ENCODE measurements at regions not wholly inside any gene's neighbourhood (a gene's known extent, or its start where the extent isn't known, plus 50 kb on each side); places are given as distances from the start of the nearest gene placed in this dataset.

GRCh38 chr10:24034571-24034970 is 174.4 kb upstream of the KIAA1217 start:
- DNase-seq (ENCODE audit: low read depth) = no peak

DNA sequence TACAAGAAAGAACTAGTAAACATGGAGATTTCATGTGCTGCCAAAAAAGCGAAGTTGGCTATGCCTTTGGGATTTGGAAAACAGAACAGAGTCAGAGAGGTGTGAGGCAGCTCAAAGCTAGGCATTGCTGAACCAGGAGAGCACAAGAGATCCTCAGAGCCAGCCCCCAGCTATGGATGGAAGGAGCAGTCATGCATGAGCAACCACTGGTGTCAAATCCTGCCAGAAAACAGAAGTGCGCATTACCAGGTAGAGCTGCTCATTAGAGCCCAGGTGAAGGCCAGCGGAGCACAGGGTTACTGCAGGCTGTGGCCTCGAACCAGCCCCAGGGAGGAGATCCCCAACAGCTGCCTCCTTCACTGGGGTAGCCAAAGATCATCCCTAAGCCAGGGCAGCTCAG is 173.2 kb upstream of the KIAA1217 start:
- no peak for DNase-seq (ENCODE audit: low read depth)

GRCh38 chr10:24039315-24039714 is 169.6 kb upstream of the KIAA1217 start:
- DNase-seq (ENCODE audit: low read depth) = no peak

DNA sequence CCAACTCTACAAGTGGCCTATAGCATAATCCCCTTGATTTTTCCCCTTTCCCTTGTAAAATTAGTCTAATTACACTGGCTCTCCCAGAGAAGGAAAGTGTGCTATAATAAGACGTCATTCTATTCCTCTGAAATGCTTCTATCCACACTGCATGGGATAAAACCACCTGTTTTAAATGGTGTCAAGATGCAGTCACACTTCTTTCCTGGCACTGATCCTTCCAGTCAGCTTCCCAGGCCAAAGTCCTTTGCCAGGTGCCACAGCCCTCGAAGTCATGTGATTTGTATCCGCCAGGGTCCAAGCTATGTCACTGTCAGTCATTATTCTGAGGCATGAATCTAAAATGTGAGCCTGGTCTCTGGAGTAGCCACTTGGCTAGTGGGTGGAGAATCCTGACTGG is 169.0 kb upstream of the KIAA1217 start:
- no peak for DNase-seq (ENCODE audit: low read depth)

- no peak for DNase-seq (ENCODE audit: low read depth)
Observed at GRCh38 chr10:24041034-24041433, 167.9 kb upstream of the KIAA1217 start.

- no peak for DNase-seq (ENCODE audit: low read depth)
Observed at GRCh38 chr10:24041834-24042233, 167.1 kb upstream of the KIAA1217 start.

GRCh38 chr10:24042884-24043283 is 166.1 kb upstream of the KIAA1217 start:
- DNase-seq (ENCODE audit: low read depth) = no peak

DNA sequence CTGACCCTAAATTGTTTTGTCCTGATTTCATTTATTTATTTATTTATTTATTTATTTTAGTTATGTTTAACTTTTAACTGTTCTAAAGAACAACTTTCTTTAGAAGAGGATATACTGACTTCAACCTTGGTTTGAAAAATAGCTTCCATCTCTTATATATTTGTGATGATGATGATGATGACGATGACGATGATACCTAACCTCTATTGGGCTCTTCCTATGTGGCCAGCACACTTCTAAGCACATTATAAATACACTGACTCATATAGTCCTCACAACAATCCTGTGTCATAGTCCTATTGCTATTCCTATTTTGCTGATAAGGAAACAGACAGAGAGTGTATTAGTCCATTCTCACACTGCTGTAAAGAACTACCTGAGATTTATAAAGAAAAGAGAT is 162.9 kb upstream of the KIAA1217 start:
- DNase-seq (ENCODE audit: low read depth) = no peak

GRCh38 chr10:24047176-24047575 is 161.8 kb upstream of the KIAA1217 start:
- no peak for DNase-seq (ENCODE audit: low read depth)

- no peak for DNase-seq (ENCODE audit: low read depth)
Observed at GRCh38 chr10:24054421-24054820, 154.5 kb upstream of the KIAA1217 start.

DNA sequence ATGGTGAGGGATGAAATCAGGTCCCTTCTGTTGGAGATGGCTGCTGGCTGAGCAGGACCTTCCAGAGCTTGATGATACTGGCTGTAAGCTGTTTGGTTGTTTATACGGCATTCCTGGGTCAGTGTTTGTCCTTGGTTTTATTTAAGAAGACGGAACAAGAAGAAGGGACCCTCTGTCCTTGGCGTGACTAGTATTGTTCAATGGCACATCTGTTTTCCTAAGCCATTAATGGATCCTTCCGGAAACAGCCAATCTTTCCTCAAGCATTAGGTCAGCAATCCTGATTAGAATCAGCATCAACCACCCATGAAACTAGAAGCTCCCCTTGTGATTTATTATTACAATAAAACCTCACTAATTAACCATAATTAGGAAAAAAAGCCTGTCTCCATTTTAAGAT is 128.7 kb upstream of the KIAA1217 start:
- no peak for DNase-seq (ENCODE audit: low read depth)

DNA sequence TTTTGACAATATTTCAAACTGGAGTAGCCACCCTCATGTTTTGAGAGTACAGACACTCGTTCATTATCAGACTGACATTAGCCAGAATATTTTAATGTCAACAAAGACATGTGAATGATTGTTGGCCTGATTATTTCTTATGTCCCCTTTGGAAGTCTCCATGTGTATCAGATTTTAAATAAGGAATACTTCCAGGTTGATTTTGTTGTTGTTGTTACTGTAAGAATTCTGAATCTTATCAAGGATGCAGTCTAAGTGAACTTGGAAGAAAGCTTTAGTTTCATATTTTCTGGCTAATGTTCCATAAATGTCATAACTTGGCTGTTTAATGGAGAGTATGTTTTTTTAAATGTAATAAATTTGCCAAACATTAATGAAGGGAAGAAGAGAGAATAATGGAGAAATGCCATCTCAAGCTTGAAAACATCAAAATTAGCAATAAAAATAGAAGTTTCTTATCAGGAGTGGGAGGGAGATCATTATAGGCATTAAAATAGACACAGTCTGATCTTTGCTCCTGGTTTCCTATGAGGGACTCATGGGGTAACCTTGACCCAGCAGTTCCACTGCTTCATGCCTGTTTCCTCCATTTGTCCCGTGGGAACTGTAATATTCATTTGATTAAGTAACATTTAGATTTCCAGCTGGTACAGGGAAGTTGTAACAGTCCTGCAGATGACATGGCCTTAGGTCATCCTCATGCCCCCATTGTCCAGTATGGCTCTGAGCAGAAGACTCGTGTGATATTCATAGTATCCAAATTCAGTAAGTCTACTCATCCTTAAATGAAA is 122.4 kb upstream of the KIAA1217 start:
- no peak for DNase-seq (ENCODE audit: low read depth)

GRCh38 chr10:24091256-24091655 is 117.7 kb upstream of the KIAA1217 start:
- DNase-seq (ENCODE audit: low read depth) = no peak

GRCh38 chr10:24096281-24096680 is 112.7 kb upstream of the KIAA1217 start:
- DNase-seq (ENCODE audit: low read depth) = no peak

- DNase-seq (ENCODE audit: low read depth) = no peak
Observed at GRCh38 chr10:24097751-24098207, 111.2 kb upstream of the KIAA1217 start.

- no peak for DNase-seq (ENCODE audit: low read depth)
Observed at GRCh38 chr10:24104895-24105294, 104.0 kb upstream of the KIAA1217 start.

GRCh38 chr10:24113901-24114300 is 95.0 kb upstream of the KIAA1217 start:
- DNase-seq (ENCODE audit: low read depth) = no peak

DNA sequence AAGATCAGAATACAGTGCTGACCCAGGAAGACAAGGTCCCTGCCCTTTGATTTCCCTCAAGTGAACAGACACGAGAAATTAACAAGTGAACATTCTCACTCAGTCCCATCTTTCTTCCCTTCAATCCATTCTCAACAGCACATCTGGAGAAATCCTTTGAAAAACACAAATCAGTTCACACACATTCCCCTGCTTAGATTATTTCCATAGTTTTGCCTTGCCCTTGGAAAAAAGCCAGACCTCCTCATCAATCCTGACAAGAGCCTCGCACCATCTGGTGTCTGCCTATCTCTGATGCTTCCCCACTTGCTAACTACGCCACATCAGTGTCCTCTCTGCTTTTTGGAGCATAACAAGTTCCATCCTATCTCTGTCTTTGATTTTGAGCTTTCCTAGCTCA is 94.4 kb upstream of the KIAA1217 start:
- DNase-seq (ENCODE audit: low read depth) = no peak

- DNase-seq (ENCODE audit: low read depth) = no peak
Observed at GRCh38 chr10:24115403-24115802, 93.5 kb upstream of the KIAA1217 start.

- no peak for DNase-seq (ENCODE audit: low read depth)
Observed at GRCh38 chr10:24118246-24118645, 90.7 kb upstream of the KIAA1217 start.

- DNase-seq (ENCODE audit: low read depth) = no peak
Observed at GRCh38 chr10:24119896-24120295, 89.0 kb upstream of the KIAA1217 start.

DNA sequence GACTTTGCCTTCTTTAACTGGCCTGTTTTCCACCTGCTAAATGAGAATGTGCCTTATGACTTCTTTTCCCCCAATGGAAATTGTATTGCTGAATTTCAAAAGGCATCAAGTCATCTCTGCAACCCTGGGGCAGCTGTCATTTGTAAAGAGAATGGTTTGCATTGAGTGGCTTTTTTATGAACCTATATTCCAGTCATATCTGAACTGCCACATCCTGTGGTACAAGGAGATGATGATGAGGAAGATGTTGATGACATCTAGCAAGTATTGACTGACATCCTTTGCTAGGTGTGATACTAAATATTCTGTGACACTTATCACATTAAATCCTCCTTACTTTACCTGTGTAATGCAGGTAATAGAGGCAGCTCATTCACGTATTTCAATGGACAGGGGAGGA is 88.3 kb upstream of the KIAA1217 start:
- no peak for DNase-seq (ENCODE audit: low read depth)

DNA sequence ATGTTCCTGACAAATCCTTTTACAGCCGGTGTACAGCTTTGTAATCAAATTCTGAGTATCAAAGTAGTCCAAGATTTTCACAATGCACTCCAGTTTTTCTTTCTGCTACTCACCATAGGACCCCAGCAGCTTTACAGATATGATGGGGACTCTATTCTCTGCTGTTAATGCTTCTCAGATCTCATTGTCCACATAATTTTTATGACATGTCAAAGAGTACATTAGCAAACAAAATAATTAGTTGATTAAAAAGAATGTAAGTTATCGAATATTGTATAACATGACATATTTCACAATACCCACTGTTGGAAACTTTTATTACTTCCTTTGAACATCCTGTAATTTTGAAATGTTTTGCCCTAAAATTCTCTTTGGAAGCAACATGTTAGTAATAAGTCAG is 81.4 kb upstream of the KIAA1217 start:
- DNase-seq (ENCODE audit: low read depth) = no peak

- DNase-seq (ENCODE audit: low read depth) = no peak
Observed at GRCh38 chr10:24128066-24128730, 80.7 kb upstream of the KIAA1217 start.
